NCI-H128 (cell line): ENCODE measurements at regions not wholly inside any gene's neighbourhood (a gene's known extent, or its start where the extent isn't known, plus 50 kb on each side); places are given as distances from the start of the nearest gene placed in this dataset.
"Not testable (repeated sequence)": the region's sequence is repeated elsewhere in the genome, so short reads cannot be mapped to it uniquely, and the experiment has no call there.

Experiments
- DNase-seq: peaks from one replicate; lab custom pipeline; 2025; ENCODE audit not compliant: unreplicated experiment; lab: John Stamatoyannopoulos, UW

DNA sequence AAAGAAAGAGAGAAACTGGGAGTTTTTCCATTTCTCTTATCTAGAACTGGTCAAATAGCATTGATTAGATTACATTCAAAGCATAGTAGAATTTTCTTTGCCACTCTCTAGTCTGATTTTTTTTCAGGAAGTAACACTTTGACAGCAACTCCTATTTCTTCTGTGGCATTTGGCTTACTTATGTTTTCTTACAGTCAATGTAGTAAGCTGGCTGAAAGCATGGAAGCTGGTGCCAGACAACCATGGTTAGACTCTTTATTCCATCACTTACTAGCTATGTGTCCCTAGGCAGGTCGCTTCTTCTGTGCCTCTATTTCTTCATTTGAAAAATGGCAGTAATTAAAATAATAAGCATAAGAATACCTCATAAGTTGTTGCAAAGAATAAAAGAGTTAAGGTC lies 54.2 kb upstream of the OPRM1 start:
- no peak for DNase-seq

DNA sequence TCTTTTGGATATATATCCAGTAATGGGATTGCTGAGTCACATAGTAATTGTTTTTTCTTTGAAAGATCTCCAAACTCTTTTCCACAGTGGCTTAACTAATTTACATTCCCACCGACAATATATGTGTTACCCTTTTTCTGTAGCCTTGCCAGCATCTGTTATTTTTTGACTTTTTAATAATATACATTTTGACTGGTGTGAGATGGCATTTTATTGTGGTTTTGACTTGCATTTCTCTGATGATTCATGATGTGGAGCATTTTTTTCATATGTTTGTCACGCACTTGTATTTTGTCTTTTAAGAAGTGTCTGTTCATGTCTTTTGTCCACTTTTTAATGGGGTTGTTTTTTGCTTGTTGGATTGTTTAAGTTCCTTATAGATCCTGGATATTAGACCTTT lies 58.9 kb upstream of the OPRM1 start:
- no peak for DNase-seq

DNA sequence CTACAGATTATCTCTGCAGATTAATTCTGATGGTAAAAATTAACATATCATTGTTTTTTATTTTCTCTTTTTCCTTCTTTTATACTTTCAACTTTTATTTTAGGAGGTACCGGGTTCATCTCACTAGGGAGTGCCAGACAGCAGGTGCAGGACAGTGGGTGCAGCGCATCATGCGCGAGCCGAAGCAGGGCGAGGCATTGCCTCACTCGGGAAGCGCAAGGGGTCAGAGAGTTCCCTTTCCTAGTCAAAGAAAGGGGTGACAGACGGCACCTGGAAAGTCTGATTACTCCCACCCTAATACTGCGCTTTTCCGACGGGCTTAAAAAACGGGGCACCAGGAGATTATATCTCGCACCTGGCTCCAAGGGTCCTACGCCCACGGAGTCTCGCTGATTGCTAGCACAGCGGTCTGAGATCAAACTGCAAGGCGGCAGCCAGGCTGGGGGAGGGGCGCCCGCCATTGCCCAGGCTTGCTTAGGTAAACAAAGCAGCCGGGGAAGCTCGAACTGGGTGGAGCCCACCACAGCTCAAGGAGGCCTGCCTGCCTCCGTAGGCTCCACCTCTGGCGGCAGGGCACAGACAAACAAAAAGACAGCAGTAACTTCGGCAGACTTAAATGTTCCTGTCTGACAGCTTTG lies 60.0 kb upstream of the OPRM1 start:
- not testable (repeated sequence) for DNase-seq

DNA sequence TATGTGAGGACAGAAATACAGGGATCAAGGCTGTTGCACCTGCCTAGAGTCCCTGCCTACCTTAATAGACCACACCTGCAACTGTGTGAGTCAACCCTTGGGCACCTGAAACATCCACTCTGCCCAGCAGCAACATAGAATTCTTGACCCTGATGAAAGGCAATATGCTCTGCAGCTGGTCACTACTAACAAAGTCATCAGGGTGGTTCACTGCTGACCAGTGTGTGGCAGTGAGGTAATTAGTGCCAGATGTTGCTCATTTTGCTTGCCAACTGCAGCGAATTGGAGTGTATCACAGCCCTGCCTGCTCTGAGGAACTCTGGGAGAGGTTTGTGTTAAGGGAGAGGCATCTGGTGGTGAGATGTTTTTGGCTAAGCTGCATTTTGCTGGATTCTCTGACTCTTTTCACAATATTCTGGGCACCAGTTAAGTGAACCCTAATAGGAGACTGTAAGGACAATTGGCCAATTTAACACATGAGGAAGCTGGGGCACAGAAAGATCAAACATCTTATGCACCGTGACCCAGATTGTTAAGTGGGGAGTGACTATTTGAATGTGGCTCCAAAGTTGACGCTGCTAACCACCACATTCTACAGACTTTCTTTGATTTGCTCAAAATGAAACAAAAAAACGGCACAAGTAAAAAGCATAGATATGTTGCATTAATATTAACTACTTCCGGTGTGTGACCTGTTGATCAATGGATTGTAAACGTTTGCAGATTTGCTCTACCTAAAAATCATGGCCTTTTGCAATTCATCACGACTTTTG lies 61.9 kb upstream of the OPRM1 start:
- no peak for DNase-seq

DNA sequence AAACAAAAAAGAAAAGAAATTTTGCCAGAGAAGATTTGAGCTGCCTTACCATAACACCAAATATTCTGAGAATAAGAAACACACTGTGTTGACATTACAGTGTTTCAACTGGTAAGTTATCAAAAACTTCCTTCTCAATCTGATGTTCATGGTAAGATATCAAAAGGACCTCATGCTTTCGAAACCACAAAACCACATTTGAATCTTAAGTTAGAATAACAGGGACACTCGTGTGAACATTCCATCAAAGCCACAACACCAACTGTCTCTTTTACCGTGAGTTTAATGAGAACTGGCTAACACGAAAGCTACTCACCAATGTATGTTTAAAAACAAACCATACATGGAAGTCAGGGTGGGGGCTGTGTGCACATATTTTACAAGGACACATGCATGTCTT lies 73.0 kb upstream of the OPRM1 start:
- no peak for DNase-seq

DNA sequence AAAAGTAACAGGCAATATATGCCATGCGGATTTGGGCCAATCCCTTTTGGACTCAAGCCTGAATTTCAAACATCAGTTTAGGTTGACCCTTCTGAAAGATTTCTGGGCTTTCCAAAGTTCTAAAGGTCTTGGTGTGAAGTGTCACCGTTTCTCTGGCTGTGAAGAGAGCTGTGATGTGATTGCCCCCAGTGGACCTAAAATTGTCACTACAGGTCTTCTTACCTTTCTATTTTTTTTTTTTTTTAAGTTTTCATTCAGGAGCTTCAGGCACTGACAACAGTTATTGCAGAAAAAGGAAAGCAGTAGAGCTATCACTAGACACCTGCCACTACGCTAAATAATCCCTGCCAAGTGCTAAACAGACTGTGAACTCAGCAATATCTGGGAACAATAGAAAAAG lies 75.7 kb upstream of the OPRM1 start:
- no peak for DNase-seq

DNA sequence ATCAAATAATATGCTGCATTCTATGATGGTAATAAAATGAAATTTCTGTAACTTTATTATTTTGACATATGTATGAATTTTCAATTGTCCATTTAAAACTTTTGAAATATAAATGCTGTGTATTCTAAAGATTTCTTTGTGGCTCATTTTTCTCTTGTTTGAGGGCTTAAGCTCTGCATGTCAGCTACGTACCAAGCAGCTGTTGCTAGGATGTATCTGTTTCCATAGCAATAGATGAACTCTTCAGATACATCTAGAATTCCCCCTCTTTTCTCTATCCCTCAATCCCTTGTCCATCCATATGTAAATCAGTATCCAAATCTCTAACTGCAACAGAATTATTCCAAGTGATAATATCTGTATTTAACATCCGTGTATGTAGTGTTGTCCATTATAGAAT lies 76.5 kb upstream of the OPRM1 start:
- DNase-seq = no peak

DNA sequence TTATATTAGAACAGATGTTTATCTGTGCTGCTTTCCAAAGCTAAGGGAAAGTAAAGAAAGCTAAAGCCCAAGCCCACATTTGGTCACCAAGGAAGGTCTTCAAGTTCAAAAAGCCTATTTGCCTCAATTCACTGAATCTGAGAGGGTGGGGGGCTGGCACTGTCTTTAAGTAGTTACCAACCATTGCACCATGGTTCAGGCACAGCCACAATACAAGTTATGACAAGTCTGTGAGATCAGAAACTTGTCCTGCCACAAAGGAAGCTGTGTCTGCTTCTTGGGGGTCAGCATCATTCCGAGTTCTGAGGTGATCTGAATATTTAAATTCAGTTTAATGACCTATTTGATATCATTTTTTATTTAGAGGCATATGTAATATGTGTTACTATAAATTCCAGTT lies 78.3 kb upstream of the OPRM1 start:
- no peak for DNase-seq

DNA sequence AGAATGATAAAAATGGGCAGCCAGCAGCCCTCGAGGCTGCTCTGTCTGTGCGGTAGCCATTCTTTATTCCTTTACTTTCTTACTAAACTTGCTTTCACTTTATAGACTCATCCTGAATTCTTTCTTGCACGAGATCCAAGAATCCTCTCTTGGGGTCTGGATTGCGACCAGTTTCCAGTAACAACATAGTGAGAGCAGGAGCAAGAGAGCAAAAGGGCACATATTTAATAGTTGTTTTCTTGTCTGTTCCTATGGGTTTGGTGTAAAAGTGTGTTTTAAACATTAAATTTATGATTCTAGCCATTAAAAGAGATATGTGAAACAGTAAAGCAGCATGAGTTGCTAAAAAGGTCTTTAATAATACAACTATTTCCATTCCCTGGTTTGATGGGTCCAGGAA lies 78.8 kb upstream of the OPRM1 start:
- DNase-seq = no peak

DNA sequence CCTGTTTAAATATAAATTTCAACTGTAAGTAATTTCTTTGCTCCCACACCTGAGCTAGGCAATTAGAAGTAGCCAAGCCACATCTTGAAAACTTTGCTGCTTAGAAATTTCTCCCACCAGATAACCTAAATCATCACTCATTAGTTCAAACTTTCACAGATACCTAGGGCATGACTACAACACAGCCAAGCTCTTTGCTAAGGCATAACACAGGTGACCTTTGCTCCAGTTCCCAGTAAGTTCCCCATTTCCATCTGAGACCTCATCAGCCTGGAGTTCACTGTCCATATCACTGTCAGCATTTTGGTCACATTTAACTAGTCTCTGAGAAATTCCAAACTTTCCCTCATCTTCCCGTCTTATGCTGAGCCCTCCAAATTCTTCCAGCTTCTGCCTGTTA lies 79.8 kb upstream of the OPRM1 start:
- DNase-seq = no peak

DNA sequence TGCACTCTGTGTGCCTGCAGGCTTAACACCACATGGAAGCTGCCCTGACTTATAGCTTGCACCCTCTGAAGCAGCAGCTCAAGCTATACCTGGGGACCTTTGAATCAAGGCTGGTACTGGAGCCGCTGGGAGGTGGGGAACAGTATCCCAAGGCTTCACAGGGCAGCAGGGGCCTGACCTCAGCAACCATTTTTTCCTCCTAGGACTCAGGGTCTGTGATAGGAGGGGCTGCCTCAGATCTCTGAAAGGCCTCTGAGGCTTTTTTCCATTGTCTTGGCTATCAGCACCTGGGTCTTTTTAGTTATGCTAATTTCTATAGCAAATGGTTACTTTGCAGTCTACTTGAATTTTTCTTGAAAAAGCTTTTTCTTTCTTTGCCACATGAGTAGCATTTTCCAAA lies 80.2 kb upstream of the OPRM1 start:
- DNase-seq = no peak

DNA sequence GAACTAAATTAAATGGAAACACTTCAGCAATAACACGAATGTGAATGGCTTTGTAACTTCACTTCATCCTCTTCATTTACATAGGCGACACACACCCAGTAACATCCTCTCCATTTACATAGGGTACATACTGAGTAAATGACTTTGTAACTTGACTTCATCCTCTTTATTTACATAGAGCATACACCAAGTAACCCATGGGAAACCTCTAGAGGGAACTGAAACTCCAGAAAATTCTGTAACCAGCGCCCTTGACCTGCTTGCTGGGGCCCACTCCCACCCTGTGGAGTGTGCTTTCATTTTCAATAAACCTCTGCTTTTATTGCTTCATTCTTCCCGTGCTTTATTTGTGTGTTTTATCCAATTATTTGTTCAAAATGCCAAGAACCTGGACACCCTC lies 81.6 kb upstream of the OPRM1 start:
- no peak for DNase-seq

DNA sequence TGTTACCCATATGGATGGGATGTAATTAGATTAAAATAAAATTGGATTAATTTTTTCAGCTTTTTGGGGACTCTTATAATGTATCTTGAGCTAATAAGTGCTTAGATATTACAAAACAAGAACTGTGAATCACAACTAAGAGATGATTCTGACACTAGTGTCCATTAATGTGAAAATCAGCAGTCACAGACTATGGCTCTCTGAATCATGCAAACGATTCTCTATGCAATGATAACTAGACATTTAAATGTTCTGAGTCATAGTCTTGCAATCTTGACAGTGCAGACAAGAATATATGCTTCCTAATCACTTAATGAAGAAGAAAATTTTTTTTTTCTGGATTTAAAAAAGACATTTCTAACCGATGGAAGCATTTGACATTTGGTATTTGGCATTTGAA lies 82.2 kb upstream of the OPRM1 start:
- no peak for DNase-seq

DNA sequence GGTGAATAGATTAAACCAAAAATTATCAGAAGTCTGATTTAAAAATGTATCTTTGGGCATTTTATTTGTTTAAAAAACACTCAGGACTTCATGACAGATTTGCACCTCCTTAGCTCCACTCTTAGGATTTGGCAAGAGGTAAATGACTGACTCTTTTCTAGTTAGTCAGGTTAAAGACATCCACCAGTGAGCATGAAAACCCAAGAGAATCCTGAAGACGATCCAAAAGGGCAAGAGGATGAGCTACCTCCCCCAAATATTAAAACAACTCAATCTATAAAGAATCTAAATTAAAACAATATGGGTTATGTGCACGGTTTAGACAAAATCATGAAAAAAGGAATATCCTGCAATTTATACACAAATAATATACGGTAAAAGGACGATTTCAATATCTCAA lies 89.4 kb upstream of the OPRM1 start:
- DNase-seq = no peak

DNA sequence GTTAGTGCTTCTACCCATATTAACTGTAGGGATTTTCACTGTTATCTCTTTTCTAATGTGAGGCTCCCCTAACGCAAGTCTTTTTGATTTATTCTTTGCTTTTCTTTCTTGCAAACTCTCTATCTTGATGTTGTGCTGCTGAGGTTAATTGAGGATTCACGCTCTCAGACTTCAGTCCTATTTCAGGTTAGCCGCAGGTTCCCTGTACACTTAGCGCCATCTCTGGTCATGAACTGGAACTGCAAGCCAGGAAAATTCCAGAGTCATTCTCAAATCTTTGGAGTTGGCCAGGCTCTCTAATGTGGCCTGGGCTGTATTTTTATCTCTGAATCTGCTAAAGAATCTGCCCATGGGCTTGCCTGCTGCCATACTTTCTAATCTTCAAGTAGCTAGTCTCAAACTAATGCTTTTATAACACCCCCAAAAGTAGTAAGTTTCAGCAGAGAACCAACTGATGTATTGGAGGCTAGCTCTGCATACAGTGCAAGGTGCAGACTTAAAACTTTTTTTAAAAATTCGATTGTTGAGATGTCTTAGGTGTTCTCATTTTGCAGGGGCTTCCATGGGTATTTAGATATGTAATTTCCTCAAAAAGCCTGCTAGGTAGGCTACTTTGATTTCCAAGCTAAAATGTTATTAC lies 91.1 kb upstream of the OPRM1 start:
- no peak for DNase-seq

DNA sequence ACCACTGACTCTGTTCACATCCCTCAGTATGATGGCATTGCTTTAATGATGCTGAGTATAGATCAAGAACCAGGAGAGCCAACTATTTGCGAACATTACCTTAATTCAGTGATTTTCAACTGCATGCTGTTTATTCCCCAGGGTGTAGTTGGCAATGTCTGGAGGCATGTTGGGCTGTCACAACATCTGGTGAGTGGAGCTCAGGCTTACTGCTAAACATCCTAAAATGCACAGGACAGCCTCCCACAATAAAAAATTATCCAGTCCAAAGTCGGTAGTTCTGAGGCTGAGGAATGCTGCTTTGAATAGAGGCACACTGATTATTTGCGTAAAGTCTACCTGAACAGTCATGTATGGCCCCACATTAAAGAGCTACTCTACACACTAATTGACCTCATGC lies 94.8 kb upstream of the OPRM1 start:
- DNase-seq = no peak

DNA sequence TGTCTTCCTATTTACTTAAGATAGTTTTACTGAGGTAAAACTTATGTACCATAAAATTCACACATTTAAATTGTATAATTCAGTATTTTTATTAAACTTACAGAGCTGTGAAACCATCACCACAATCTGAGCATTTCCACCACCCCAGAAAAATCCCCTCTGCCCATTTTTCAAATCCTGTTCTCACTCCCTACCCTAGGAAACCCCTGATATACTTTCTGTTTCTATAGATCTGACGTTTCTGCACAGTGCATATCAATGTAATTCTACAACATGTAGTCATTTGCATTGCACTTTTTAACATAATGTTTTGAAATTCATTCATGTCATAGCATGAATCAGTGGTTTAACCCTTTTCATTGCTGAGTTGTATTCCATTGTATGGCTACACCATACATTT lies 96.7 kb upstream of the OPRM1 start:
- no peak for DNase-seq

DNA sequence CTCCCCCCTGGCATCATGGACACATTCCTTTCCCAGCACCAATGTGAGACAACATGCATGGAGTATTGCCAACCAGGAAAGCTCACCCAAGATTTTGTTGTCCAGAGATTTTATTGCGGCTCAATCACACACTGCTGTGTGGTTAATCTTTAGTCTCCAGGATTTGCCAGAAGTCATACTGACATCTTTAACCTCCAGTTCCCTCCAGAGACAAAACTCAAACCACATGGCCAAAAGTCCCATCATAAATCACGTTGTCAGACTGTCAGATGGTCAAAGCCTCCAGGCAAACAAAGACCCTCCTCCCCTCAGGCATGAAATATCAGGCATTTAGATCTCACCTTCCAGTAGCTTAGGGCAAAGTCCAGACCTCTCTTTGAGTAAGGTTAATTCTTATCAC lies 97.3 kb upstream of the OPRM1 start:
- no peak for DNase-seq

DNA sequence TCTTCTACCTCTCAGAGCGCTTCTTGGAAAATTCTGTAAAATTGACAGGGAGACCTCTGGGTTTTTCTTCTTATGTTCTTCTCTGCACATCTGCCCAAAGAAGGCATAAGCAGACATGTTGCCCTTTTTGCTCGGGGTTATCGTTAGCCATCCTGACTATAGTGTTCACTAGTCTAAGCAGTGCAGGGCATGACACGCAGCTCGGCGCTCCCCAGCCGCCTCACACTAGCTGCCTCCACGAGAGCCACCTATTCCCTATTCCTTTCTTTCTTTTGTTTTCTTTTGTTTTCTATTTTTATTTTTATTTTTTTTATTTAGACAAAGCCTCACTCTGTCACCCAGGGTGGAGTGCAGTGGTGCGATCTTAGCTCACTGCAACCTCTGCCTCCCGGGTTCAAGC lies 100.2 kb upstream of the OPRM1 start:
- DNase-seq = no peak

DNA sequence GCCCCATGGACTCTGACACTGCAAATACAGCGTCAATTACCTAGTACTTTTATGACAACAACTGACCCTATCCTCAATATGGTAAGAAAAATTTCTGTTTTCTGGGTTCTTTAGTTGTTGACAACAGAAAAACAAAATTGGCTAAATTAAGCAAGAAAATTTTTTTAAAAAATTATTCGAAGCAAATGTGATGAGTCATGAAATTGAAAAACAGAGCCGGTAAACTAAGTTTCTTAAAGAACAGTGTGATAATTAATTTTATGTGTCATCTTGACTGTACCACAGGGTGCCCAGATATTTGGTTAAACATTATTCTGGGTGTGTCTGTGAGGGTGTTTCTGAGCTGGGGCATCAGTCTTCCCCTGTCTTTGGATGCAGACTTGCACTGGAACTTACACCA lies 107.6 kb upstream of the OPRM1 start:
- DNase-seq = no peak

DNA sequence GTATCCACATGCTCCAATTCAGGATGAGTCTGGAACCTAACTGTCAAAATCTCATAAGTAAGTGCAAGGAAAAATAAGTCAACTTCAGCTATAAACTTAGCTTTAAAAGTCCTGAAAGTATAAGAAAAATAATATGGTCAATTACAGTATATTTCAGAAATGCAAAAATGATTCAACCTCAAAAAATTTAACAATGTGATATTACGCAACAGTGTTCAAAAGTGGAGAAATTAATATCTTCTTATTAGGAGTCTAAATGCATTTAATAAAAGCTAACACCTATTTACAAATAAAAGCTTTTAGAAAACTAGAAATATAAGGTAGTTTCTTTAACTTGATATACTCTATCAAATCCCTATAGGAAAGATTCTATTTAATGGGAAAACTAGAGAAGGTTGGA lies 111.2 kb upstream of the OPRM1 start:
- no peak for DNase-seq

DNA sequence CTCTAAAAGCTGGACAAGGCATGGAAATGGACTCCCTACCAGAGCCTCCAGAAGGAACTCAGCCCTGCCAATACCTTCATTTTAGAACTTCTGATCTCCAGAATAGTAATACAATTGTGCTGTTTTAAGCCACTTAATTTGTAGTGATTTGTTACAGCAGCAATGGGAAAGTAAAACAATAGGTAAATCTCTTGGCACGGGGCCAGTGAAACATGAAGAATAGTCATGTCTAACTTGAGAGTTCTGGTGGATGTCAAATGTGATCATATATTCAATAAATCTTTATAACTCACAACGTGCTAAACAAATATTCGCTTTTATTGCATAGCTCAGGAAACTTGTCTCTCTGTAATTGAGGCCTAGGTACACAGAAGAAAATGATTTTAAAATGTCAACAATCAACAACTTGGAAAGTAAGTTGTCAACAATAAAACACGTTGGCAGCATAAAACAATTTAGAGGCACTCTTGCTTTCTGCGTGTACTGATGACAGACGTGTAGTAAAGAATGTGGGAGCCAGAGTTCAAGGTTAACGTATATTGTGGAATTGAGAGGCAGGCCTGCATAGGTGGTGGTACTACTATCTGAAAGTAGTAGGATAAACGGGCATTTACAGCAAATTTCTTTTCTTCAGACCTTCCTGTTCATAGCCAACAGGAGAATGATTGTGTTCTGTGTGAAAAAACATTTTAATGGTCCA lies 140.5 kb upstream of the OPRM1 start:
- DNase-seq = no peak
